Vagina (tissue), 2 donors: ENCODE measurements at regions not wholly inside any gene's neighbourhood (a gene's known extent, or its start where the extent isn't known, plus 50 kb on each side); places are given as distances from the start of the nearest gene placed in this dataset.

Experiments used
- POLR2A ChIP-seq, 2 donors: fragments of 450-650 bp; IDR thresholded peaks; one replicate each; pipeline ENCODE4 v1.6.1; 2017; ENCODE audit warnings: antibody characterized with exemption in 2 of 2, mild to moderate bottlenecking in 2 of 2, moderate library complexity in 2 of 2
- TF ChIP-seq, protein P1 (sequence below), 3 experiments: fragments of 450-650 bp in 2 of 3; fragments of 200-600 bp in 1 of 3; sonication (generic) in 1 of 3; IDR thresholded peaks; one replicate each; pipeline ENCODE4 v1.5.1; 2017 to 2019; ENCODE audit warnings: antibody characterized with exemption in 3 of 3, mild to moderate bottlenecking in 2 of 3, moderate library complexity in 2 of 3

DNA sequence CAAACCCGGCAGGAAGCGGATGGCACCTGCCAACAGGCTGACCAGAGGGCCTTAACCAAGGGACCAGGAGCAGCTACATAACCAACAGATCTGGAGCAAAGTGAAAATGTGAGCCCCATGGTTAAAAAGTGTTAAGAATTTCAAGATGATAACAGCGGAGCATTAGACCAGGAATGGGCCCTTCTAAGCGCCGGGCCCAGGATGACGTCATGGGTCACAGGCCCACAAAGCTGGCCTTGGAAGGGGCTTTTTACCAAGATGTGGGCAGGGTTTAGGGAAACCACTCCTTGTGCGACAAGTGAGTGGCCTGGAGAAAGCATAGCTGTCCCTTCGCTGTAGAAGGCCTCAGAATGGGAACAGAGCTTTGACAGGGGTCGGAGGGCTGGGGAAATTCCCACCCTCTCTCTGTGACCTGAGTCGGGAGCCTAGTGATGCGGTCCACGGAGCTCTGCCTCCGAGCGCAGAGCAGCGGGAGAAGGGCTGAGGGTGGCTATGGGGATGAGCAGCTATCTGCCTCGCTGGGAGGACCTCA is 84.4 kb upstream of the RPL38 start:
- TF ChIP-seq, protein P1, sequence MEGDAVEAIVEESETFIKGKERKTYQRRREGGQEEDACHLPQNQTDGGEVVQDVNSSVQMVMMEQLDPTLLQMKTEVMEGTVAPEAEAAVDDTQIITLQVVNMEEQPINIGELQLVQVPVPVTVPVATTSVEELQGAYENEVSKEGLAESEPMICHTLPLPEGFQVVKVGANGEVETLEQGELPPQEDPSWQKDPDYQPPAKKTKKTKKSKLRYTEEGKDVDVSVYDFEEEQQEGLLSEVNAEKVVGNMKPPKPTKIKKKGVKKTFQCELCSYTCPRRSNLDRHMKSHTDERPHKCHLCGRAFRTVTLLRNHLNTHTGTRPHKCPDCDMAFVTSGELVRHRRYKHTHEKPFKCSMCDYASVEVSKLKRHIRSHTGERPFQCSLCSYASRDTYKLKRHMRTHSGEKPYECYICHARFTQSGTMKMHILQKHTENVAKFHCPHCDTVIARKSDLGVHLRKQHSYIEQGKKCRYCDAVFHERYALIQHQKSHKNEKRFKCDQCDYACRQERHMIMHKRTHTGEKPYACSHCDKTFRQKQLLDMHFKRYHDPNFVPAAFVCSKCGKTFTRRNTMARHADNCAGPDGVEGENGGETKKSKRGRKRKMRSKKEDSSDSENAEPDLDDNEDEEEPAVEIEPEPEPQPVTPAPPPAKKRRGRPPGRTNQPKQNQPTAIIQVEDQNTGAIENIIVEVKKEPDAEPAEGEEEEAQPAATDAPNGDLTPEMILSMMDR (IDR thresholded peaks at IDR 0.05) = no peak
- TF ChIP-seq POLR2A (IDR thresholded peaks at IDR 0.05) = no peak
